Ammon's horn (tissue), 1 donor: ENCODE measurements at regions not wholly inside any gene's neighbourhood (a gene's known extent, or its start where the extent isn't known, plus 50 kb on each side); places are given as distances from the start of the nearest gene placed in this dataset.
"Not testable (repeated sequence)": the region's sequence is repeated elsewhere in the genome, so short reads cannot be mapped to it uniquely, and the experiment has no call there.

Experiments used
- DNase-seq: peaks from one replicate; pipeline ENCODE4 v3.0.0-alpha.2; 2016; ENCODE audit warnings: low spot score

GRCh38 chr7:35909870-35910357 is 109.1 kb downstream of the SEPTIN7 start:
- no peak for DNase-seq

GRCh38 chr7:35910621-35911020 is 109.8 kb downstream of the SEPTIN7 start:
- not testable (repeated sequence) for DNase-seq

DNA sequence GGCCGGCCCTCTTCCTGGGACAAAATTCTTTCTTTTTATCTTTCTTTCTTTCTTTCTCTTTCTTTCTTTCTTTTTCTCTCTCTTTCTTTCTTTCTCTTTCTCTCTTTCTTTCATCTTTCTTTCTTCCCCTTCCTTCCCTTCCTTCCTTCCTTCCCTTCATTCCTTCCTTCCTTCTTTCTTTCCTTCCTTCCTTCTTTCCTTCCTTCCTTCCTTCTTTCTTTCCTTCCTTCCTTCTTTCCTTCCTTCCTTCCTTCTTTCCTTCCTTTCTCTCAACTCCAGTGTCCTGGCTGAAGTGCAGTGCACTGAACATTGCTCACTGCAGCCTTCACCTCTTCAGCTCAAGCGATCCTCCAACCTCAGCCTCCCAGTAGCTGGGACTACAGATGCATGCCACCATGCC is 112.5 kb downstream of the SEPTIN7 start:
- DNase-seq: not testable (repeated sequence)

DNA sequence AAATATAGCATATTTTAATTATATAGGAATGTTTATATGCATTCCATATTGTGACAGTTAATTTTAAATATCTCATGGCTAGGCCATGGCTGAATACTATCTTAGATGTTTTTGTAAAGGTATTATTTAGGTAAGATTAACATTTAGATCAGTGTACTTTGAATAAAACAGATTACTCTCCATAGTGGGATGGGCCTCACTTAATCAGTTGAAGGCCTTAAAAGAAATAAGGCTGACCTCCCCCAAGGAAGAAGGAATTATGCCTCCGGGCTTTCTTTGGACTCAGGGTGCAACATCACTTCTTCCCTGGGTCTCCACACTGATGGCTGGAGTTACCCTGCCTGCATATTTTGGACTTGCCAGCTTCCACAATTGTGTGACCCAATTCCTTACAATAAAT is 113.4 kb downstream of the SEPTIN7 start:
- not testable (repeated sequence) for DNase-seq

GRCh38 chr7:35915247-35915955 is 114.5 kb downstream of the SEPTIN7 start:
- DNase-seq: not testable (repeated sequence)

- DNase-seq: not testable (repeated sequence)
These were observed 117.4 kb downstream of the SEPTIN7 start for GRCh38 chr7:35918217-35918616.

DNA sequence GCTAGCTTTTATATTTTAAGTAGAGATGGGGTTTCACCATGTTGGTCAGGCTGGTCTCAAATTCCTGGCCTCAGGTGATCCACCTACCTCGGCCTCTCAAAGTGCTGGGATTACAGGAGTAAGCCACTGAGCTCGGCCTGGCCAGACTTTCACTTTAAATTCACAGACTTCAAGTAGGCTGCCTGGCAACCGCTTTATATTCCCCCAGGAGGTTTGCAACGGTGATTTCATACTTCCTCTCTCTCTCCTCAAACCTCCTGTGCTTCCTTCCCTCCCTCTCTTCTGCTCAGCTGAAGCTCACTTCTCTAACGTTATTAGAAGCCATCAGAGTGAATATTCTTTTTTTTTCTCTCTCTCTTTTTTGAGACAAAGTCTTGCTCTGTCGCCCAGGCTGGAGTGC is 118.8 kb downstream of the SEPTIN7 start:
- DNase-seq: not testable (repeated sequence)

GRCh38 chr7:35921338-35921737 is 120.5 kb downstream of the SEPTIN7 start:
- not testable (repeated sequence) for DNase-seq

DNA sequence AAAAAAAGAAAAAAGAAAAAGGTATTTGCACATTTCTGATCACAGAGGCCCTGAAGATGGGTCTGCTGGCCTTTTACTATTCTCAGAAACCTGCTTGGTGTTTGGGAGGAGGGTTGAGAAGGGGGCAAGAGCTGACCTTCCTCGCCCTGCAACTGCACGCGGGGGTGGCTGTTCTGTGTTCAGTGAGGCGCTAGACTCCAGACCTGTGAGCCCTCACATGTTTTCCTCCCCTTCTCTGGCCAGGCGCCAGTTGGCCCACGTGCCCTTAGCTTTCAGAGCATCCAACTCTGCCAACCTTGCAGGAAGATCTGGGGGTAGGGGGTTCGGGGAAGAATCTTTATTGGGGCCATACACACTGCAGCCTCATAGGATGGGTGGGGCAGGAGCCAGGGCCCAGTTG is 123.8 kb downstream of the SEPTIN7 start:
- not testable (repeated sequence) for DNase-seq

GRCh38 chr7:35926966-35927365 is 126.1 kb downstream of the SEPTIN7 start:
- DNase-seq: not testable (repeated sequence)

DNA sequence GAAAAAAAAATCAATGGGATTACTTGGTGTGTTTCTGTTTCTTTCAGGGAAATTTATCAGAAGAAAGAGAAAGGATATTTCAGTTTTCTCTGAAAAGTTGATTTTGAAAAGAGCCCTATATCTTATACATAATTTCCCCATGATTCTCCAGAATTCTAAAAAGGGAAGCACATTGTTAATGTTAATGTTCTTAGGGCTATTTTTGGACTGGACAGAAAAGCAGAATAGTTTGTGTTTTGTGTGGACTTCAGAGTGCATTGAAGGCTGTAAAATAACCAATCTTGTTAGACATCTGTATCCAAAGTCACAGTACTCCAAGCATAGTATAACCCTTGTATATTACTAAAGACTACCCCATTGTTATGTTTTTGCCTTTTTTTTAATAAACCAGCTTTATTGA is 130.3 kb downstream of the SEPTIN7 start:
- not testable (repeated sequence) for DNase-seq

- DNase-seq: not testable (repeated sequence)
These were observed 130.7 kb downstream of the SEPTIN7 start for GRCh38 chr7:35931551-35931950.

GRCh38 chr7:35940695-35941094 is 139.8 kb downstream of the SEPTIN7 start:
- DNase-seq: not testable (repeated sequence)

DNA sequence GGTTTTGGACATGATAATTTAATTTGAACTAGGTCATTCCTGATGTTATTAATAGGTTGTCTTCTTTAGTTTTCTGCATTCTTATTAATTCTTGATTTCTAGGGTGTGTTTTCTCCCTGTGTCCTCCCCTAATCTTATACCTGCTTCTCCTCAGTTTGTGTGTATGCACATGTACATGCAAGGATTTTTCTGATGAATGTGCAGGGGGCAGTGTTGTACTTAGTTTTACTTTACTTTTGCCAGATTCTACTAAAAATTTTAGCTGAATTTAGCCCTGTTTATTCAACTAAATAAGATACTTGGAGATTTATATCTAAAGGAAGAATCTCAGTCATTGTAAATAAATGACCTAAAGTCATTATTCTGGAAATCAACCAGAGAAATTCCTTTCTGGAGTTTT is 144.8 kb downstream of the SEPTIN7 start:
- DNase-seq: not testable (repeated sequence)

- not testable (repeated sequence) for DNase-seq
These were observed 154.9 kb downstream of the SEPTIN7 start for GRCh38 chr7:35955735-35956134.

DNA sequence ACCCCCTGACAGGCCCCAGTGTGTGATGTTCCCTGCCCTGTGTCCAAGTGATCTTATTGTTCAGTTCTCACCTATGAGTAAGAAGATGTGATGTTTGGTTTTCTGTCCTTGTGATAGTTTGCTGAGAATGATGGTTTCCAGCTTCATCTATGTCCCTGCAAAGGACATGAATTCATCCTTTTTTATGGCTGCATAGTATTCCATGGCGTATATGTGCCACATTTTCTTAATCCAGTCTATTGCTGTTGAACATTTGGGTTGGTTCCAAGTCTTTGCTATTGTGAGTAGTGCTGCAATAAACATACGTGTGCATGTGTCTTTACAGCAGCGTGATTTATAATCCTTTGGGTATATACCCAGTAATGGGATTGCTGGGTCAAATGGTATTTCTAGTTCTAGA is 156.1 kb downstream of the SEPTIN7 start:
- not testable (repeated sequence) for DNase-seq

DNA sequence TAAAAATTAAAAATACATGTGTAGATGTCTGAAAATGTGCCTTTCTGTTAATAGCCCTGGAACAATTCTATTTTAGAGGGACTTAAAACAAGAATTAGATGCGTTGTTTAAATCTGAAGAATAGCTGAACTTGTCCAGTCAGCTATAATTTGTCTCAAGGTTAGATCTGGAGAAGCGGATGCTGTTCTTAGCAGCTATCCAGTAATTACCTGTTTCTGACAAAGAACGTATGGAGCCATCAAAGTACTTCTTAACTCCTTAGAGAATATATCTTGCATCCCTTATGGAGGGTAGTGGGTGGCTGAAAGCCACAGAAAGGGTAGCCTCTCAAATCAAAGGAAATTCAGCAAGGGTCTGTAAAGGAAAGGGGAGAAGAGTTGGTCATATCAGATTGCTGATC is 160.4 kb downstream of the SEPTIN7 start:
- DNase-seq: not testable (repeated sequence)

DNA sequence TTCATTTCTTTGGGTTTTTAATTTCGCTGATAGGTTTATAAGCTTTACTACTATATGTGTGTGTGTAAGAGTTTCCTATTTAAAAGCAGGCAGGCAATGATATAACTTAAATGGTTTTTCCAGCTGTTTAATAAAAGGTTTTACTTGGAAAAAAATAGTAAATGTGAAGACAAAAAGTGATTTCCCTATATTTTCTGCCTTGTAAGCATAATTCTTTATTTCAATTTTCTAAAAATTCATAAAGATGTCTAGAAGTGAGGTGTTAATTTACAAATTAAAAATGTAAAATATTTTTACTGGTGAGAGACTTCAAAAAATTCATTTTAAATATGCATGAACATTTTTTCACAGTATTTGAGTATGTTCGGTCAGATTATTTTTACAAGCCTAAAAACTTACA is 161.8 kb downstream of the SEPTIN7 start:
- not testable (repeated sequence) for DNase-seq

DNA sequence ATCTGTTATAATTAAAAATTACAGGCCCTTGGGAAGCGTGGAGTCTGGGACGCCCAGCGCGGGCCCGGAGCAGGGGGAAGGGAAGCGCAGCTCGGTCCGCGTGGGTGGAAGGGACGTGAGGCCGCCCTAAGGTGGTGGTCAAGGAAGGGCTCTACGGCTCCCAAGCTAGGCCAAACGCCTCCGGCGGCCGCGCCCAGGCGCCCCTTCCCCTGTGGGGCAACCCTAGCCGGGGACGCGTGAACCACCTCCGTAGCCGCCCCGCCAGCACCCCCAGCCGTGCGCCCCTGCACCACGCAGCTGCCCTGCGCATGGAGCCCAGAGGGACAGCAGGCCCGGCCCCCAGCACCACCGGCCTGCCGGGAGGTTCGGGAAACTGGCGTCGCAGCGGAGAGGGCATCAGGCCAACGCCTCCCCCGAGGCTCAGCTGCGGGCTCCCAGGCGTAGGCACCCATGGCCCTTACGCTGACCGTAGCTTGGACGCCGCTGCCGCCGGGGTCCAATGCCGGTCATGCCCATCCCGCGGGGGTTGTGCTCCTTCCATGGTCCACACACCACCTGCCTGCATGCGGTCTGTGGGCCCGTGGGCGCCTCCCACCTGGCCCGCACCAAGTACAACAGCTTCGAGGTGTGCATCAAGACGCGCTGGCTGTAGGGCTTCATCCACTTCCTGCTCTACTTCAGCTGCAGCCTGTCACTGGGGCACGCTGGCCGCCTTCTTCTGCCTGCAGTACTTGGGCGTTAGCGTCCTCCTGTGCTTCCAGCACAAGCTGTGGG is 166.7 kb downstream of the SEPTIN7 start:
- DNase-seq: no peak

GRCh38 chr7:35968140-35968940 is 167.5 kb downstream of the SEPTIN7 start:
- no peak for DNase-seq

DNA sequence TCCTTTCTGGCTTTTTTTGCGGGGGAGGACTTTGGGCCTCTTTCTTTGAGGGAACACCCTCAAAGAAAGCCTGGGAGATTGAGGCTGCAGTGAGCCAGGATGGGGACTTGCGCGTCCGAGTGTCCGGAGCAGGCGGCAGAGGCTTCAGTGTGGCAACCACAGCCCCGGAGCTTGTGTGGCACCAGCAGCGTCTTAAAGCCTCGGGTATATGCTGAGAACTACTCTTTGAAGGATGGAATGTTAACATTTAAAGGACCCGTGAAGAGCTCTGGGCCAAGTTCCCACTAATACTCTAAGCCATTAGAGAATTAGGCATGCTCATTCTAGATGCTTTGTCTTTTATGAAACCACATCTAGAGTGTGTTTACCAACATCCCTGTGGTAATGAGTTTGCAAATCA is 168.2 kb downstream of the SEPTIN7 start:
- no peak for DNase-seq

- DNase-seq: no peak
These were observed 169.6 kb downstream of the SEPTIN7 start for GRCh38 chr7:35970458-35970857.
